Lower leg skin (tissue), 3 donors: ENCODE measurements at regions not wholly inside any gene's neighbourhood (a gene's known extent, or its start where the extent isn't known, plus 50 kb on each side); places are given as distances from the start of the nearest gene placed in this dataset.

Experiments used
- POLR2A ChIP-seq, 2 donors: fragments of 450-650 bp; IDR thresholded peaks; one replicate each; pipeline ENCODE4 v1.6.1; 2016 to 2017; ENCODE audit warnings: antibody characterized with exemption in 2 of 2, mild to moderate bottlenecking in 1 of 2, moderate library complexity in 1 of 2
- TF ChIP-seq, protein P1 (sequence below), 3 donors: fragments of 450-650 bp; IDR thresholded peaks; one replicate each; pipeline ENCODE4 v1.5.1; 2016; ENCODE audit warnings: antibody characterized with exemption in 3 of 3, mild to moderate bottlenecking in 3 of 3, moderate library complexity in 2 of 3

DNA sequence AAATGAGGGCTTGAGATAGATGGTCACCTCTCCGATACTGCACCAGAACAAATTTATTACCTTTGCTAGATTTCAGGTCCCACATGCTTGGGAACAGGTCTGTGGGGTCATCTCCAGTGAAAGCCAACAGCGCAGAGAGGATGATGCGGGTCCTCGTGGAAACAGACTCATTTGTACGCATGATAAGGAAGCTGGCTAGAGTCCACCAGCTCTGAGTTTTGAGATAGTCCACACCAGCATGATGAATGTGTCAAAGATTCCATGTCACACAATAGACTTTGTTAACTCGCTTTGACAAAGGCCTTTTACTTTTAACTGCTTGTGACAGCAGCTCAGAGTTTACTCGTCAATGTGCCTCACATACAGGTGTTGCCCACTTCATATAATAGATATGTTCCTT lies 105.4 kb upstream of the TBCA start:
- TF ChIP-seq, protein P1, sequence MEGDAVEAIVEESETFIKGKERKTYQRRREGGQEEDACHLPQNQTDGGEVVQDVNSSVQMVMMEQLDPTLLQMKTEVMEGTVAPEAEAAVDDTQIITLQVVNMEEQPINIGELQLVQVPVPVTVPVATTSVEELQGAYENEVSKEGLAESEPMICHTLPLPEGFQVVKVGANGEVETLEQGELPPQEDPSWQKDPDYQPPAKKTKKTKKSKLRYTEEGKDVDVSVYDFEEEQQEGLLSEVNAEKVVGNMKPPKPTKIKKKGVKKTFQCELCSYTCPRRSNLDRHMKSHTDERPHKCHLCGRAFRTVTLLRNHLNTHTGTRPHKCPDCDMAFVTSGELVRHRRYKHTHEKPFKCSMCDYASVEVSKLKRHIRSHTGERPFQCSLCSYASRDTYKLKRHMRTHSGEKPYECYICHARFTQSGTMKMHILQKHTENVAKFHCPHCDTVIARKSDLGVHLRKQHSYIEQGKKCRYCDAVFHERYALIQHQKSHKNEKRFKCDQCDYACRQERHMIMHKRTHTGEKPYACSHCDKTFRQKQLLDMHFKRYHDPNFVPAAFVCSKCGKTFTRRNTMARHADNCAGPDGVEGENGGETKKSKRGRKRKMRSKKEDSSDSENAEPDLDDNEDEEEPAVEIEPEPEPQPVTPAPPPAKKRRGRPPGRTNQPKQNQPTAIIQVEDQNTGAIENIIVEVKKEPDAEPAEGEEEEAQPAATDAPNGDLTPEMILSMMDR (IDR thresholded peaks at IDR 0.05): no peak
- TF ChIP-seq POLR2A (IDR thresholded peaks at IDR 0.05): no peak
